SK-N-SH treated with all-trans-retinoic acid at 6 μM for 48 hours (cell line): ENCODE measurements at regions not wholly inside any gene's neighbourhood (a gene's known extent, or its start where the extent isn't known, plus 50 kb on each side); places are given as distances from the start of the nearest gene placed in this dataset.
"Not testable (repeated sequence)": the region's sequence is repeated elsewhere in the genome, so short reads cannot be mapped to it uniquely, and the experiment has no call there.

Source experiments
- ATAC-seq: fragments of 200-7000 bp; cut with Tn5 transposase; 3 replicates; pipeline ENCODE4 v1.9.1; 2020; ENCODE audit warnings: mild to moderate bottlenecking, moderate library complexity
- BACH2 ChIP-seq: fragments of 250-450 bp; sonication (Bioruptor Pico); IDR thresholded peaks from 2 replicates; pipeline ENCODE4 v1.9.0; 2021; ENCODE audit warnings: mild to moderate bottlenecking, borderline replicate concordance
- CSDC2 ChIP-seq: fragments of 250-450 bp; sonication (Bioruptor Pico); IDR thresholded peaks from 2 replicates; pipeline ENCODE4 v1.5.0; 2020; ENCODE audit warnings: mild to moderate bottlenecking, moderate library complexity
- CSRNP3 ChIP-seq: fragments of 250-450 bp; sonication (Bioruptor Pico); IDR thresholded peaks from 2 replicates; pipeline ENCODE4 v1.5.1; 2021; ENCODE audit warnings: mild to moderate bottlenecking, moderate library complexity
- ESRRG ChIP-seq: fragments of 250-450 bp; sonication (Bioruptor Pico); IDR thresholded peaks from 2 replicates; pipeline ENCODE4 v1.6.1; 2021; ENCODE audit warnings: mild to moderate bottlenecking
- ISL1 ChIP-seq: fragments of 250-450 bp; sonication (Bioruptor Pico); IDR thresholded peaks from 2 replicates; pipeline ENCODE4 v2.1.2; 2022; ENCODE audit warnings: mild to moderate bottlenecking, moderate library complexity
- OSR1 ChIP-seq: fragments of 250-450 bp; sonication (Bioruptor Pico); IDR thresholded peaks from 2 replicates; pipeline ENCODE4 v1.8.0; 2022; ENCODE audit warnings: moderate library complexity, mild to moderate bottlenecking, inconsistent platforms
- PATZ1 ChIP-seq: fragments of 250-450 bp; sonication (Bioruptor Pico); IDR thresholded peaks from 2 replicates; pipeline ENCODE4 v1.8.0; 2020; ENCODE audit warnings: mild to moderate bottlenecking, moderate library complexity, borderline replicate concordance
- POU6F1 ChIP-seq: fragments of 250-450 bp; sonication (Bioruptor Pico); IDR thresholded peaks from 2 replicates; pipeline ENCODE4 v1.8.0; 2021; ENCODE audit warnings: low read depth, mild to moderate bottlenecking, moderate library complexity, borderline replicate concordance
- TCF4 ChIP-seq: fragments of 250-450 bp; sonication (Bioruptor Pico); IDR thresholded peaks from 2 replicates; pipeline ENCODE4 v1.8.0; 2021; ENCODE audit warnings: mild to moderate bottlenecking, moderate library complexity, borderline replicate concordance
- TSHZ2 ChIP-seq: fragments of 250-450 bp; sonication (Bioruptor Pico); IDR thresholded peaks from 2 replicates; pipeline ENCODE4 v1.5.0; 2020; ENCODE audit warnings: mild to moderate bottlenecking, moderate library complexity
- ZC3H10 ChIP-seq: fragments of 250-450 bp; sonication (Bioruptor Pico); IDR thresholded peaks from 2 replicates; pipeline ENCODE4 v1.5.1; 2021; ENCODE audit warnings: mild to moderate bottlenecking, moderate library complexity
- ZFP3 ChIP-seq: fragments of 250-450 bp; sonication (Bioruptor Pico); IDR thresholded peaks from 2 replicates; pipeline ENCODE4 v1.5.0; 2020; ENCODE audit warnings: mild to moderate bottlenecking, moderate library complexity
- ZFP30 ChIP-seq: fragments of 450-650 bp; formaldehyde crosslinking; IDR thresholded peaks from 2 replicates; pipeline ENCODE4 v1.5.0; 2022; ENCODE audit warnings: mild to moderate bottlenecking, moderate library complexity
- ZNF565 ChIP-seq: fragments of 450-650 bp; formaldehyde crosslinking; conservative IDR thresholded peaks from 2 replicates; pipeline ENCODE4 v1.5.0; 2020; ENCODE audit warnings: low read depth, mild to moderate bottlenecking, moderate library complexity

GRCh38 chr4:27811948-27812347 lies 951.3 kb downstream of the STIM2 start:
- ATAC-seq = no peak
- TF ChIP-seq ZFP3 = no peak
- no peak for TF ChIP-seq CSRNP3
- TF ChIP-seq PATZ1 (CRISPR knock-in tag) = no peak
- no peak for TF ChIP-seq BACH2 (CRISPR knock-in tag)
- TF ChIP-seq ESRRG (CRISPR knock-in tag) = no peak
- no peak for TF ChIP-seq ZNF565 (CRISPR knock-in tag)
- TF ChIP-seq OSR1 = no peak
- TF ChIP-seq ISL1 (CRISPR knock-in tag) = no peak
- no peak for TF ChIP-seq POU6F1 (CRISPR knock-in tag)

GRCh38 chr4:27813226-27813625 lies 952.6 kb downstream of the STIM2 start:
- not testable (repeated sequence) for ATAC-seq

GRCh38 chr4:27813699-27814425 lies 953.2 kb downstream of the STIM2 start:
- ATAC-seq = not testable (repeated sequence)

GRCh38 chr4:27819246-27819645 lies 958.6 kb downstream of the STIM2 start:
- no peak for ATAC-seq
- TF ChIP-seq TSHZ2 (CRISPR knock-in tag) = no peak
- no peak for TF ChIP-seq CSDC2 (CRISPR knock-in tag)
- TF ChIP-seq POU6F1 (CRISPR knock-in tag) = no peak
- TF ChIP-seq ZFP30 (CRISPR knock-in tag) = no peak
- no peak for TF ChIP-seq ZC3H10 (CRISPR knock-in tag)
- TF ChIP-seq PATZ1 (CRISPR knock-in tag) = no peak
- no peak for TF ChIP-seq TCF4 (CRISPR knock-in tag)
